Neural progenitor cell (in vitro differentiated cells): ENCODE measurements at regions not wholly inside any gene's neighbourhood (a gene's known extent, or its start where the extent isn't known, plus 50 kb on each side); places are given as distances from the start of the nearest gene placed in this dataset.

Experiments
- DNase-seq: peaks from one replicate; pipeline ENCODE4 v3.0.0-alpha.2; 2016; ENCODE audit warnings: low spot score
- H2AFZ ChIP-seq: fragments of 200-600 bp; sonication (generic); replicated peaks from 2 replicates; pipeline ENCODE4 v1.6.1; 2016; ENCODE audit warnings: antibody characterized with exemption
- H3F3A ChIP-seq: fragments of 200-600 bp; sonication (generic); 2 replicates; pipeline ENCODE4 v1.6.1; 2016; ENCODE audit warnings: antibody characterized with exemption, low read depth
- H3K27ac ChIP-seq: fragments of 200-600 bp; sonication (generic); 2 replicates; pipeline ENCODE4 v1.5.1; 2016; ENCODE audit warnings: mild to moderate bottlenecking
- H3K27me3 ChIP-seq: fragments of 200-600 bp; sonication (generic); 2 replicates; pipeline ENCODE4 v1.6.1; 2016; ENCODE audit warnings: mild to moderate bottlenecking, moderate library complexity
- H3K36me3 ChIP-seq: fragments of 200-600 bp; sonication (generic); 2 replicates; pipeline ENCODE4 v1.5.1; 2016
- H3K4me1 ChIP-seq: fragments of 200-600 bp; sonication (generic); 2 replicates; pipeline ENCODE4 v1.6.1; 2016; ENCODE audit warnings: mixed run types
- H3K4me2 ChIP-seq: fragments of 200-600 bp; sonication (generic); 2 replicates; pipeline ENCODE4 v1.6.1; 2016
- H3K4me3 ChIP-seq: fragments of 200-600 bp; sonication (generic); 2 replicates; pipeline ENCODE4 v1.5.1; 2016
- H3K79me2 ChIP-seq: fragments of 200-600 bp; sonication (generic); 2 replicates; pipeline ENCODE4 v1.6.1; 2016; ENCODE audit warnings: low read depth
- H3K9ac ChIP-seq: fragments of 200-600 bp; sonication (generic); 2 replicates; pipeline ENCODE4 v1.6.1; 2016
- H3K9me3 ChIP-seq: fragments of 200-600 bp; sonication (generic); 2 replicates; pipeline ENCODE4 v1.5.1; 2016; ENCODE audit warnings: low read depth
- H4K20me1 ChIP-seq: fragments of 200-600 bp; sonication (generic); 2 replicates; pipeline ENCODE4 v1.6.1; 2016; ENCODE audit warnings: low read depth
- H3K27ac Mint-ChIP-seq: 3 replicates; pipeline ENCODE4 v1.8.0; 2021; ENCODE audit warnings: mixed read lengths
- H3K27me3 Mint-ChIP-seq: 2 replicates; pipeline ENCODE4 v1.8.0; 2022; ENCODE audit warnings: low read depth, mild to moderate bottlenecking, inconsistent platforms, moderate library complexity, mixed read lengths; ENCODE audit not compliant: insufficient read depth
- H3K36me3 Mint-ChIP-seq: 3 replicates; pipeline ENCODE4 v1.8.0; 2021; ENCODE audit warnings: mixed read lengths
- H3K4me1 Mint-ChIP-seq: 3 replicates; pipeline ENCODE4 v1.8.0; 2021; ENCODE audit warnings: mixed read lengths
- H3K4me3 Mint-ChIP-seq: 3 replicates; pipeline ENCODE4 v1.8.0; 2021; ENCODE audit warnings: mild to moderate bottlenecking, moderate library complexity, mixed read lengths
- H3K9me3 Mint-ChIP-seq: 3 replicates; pipeline ENCODE4 v1.8.0; 2020; ENCODE audit warnings: mixed read lengths
- CTCF ChIP-seq: fragments of 200-600 bp; sonication (generic); IDR thresholded peaks from 2 replicates; pipeline ENCODE4 v1.5.1; 2017; ENCODE audit warnings: antibody characterized with exemption, mild to moderate bottlenecking
- EZH2 ChIP-seq: fragments of 200-600 bp; sonication (generic); IDR thresholded peaks from 2 replicates; pipeline ENCODE4 v1.6.1; 2017; ENCODE audit warnings: antibody characterized with exemption, mild to moderate bottlenecking, moderate library complexity
- EZH2phosphoT487 ChIP-seq: fragments of 200-600 bp; sonication (generic); IDR thresholded peaks from 2 replicates; pipeline ENCODE4 v1.6.1; 2017; ENCODE audit warnings: antibody characterized with exemption

DNA sequence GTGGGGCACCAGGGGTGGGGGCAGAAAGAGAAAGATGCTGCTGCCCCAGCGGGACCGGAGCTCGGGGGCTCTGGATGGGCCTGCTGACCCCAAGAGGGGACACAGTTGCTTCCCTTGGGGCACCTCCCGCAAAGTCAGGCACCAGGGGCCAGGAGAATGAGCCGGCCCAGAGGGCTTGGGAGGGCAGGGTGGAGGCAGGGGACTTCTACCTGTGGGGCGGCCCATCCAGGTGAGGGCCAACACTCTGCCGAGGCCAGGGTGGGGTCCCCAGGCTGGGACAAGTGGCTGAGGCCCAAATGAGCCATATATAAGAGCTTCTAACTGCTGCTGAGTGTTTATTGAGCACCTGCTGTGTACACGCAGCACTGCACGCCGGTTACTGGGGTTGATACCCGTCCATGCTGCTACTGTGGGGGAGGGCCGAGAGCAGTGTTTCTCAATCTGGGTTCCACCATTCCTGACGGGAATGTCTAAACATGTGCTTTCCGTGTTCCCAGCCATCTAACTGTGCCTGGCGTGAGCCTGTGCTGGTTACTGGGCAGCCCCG is 211.7 kb upstream of the GSE1 start:
- H3K4me3 Mint-ChIP-seq: no peak overlapping the region
- H3K27me3 ChIP-seq: no peaks in the 10 kb centered on the region
- no peaks in the 10 kb centered on the region for H3K79me2 ChIP-seq
- no peaks in the 10 kb centered on the region for H3K36me3 Mint-ChIP-seq
- no peak overlapping the region for H3K27ac ChIP-seq
- no peak overlapping the region for H3K4me2 ChIP-seq
- H3K9ac ChIP-seq: no peak overlapping the region
- H3K4me3 ChIP-seq: no peak overlapping the region
- peaks cover 7% of the 10 kb centered on the region for H3K4me1 ChIP-seq
- DNase-seq: no peak
- TF ChIP-seq EZH2phosphoT487: no peak
- no peak for TF ChIP-seq CTCF
- peaks cover 10% of the 10 kb centered on the region for H3K27me3 Mint-ChIP-seq
- no peaks in the 10 kb centered on the region for H3K9me3 Mint-ChIP-seq
- no peak overlapping the region for H2AFZ ChIP-seq
- no peaks in the 10 kb centered on the region for H3K36me3 ChIP-seq
- no peaks in the 10 kb centered on the region for H3K9me3 ChIP-seq
- peaks cover 12% of the 10 kb centered on the region for H3K4me1 Mint-ChIP-seq
- H3F3A ChIP-seq: peaks cover 21% of the 10 kb centered on the region
- H3K27ac Mint-ChIP-seq: no peak overlapping the region
- H4K20me1 ChIP-seq: no peaks in the 10 kb centered on the region

- H3K36me3 ChIP-seq: no peaks in the 10 kb centered on the region
- peak overlapping the region; percentile 30 for H3K27ac Mint-ChIP-seq
- H3K9me3 ChIP-seq: no peaks in the 10 kb centered on the region
- no peak overlapping the region for H2AFZ ChIP-seq
- peaks cover 6% of the 10 kb centered on the region for H3K4me1 Mint-ChIP-seq
- no peak overlapping the region for H3K27ac ChIP-seq
- no peaks in the 10 kb centered on the region for H3K9me3 Mint-ChIP-seq
- H3K4me3 ChIP-seq: no peak overlapping the region
- H3K79me2 ChIP-seq: no peaks in the 10 kb centered on the region
- H3K4me2 ChIP-seq: no peak overlapping the region
- no peak overlapping the region for H3K9ac ChIP-seq
- H3K4me3 Mint-ChIP-seq: peak overlapping the region; percentile 30
- H3K36me3 Mint-ChIP-seq: no peaks in the 10 kb centered on the region
- H3K4me1 ChIP-seq: peaks cover 7% of the 10 kb centered on the region
- H3F3A ChIP-seq: peaks cover 21% of the 10 kb centered on the region
- DNase-seq: no peak
- peaks cover 8% of the 10 kb centered on the region for H3K27me3 Mint-ChIP-seq
- H3K27me3 ChIP-seq: no peaks in the 10 kb centered on the region
- TF ChIP-seq EZH2phosphoT487 (no peak), CTCF (no peak), EZH2 (no peak)
- H4K20me1 ChIP-seq: no peaks in the 10 kb centered on the region
Observed at GRCh38 chr16:85401917-85402766, 211.0 kb upstream of the GSE1 start.

GRCh38 chr16:85402910-85403692 is 210.0 kb upstream of the GSE1 start:
- no peak overlapping the region for H3K4me2 ChIP-seq
- no peak for DNase-seq
- H3K36me3 Mint-ChIP-seq: no peaks in the 10 kb centered on the region

More at GRCh38 chr16:85402910-85403692, 210.0 kb upstream of the GSE1 start:
- TF ChIP-seq EZH2 (no peak), EZH2phosphoT487 (no peak), CTCF (no peak)
- Histone ChIP-seq H3K9ac (no peak overlapping the region), H2AFZ (no peak overlapping the region), H4K20me1 (no peaks in the 10 kb centered on the region), H3F3A (peaks cover 21% of the 10 kb centered on the region), H3K4me3 (no peak overlapping the region), H3K36me3 (no peaks in the 10 kb centered on the region), H3K9me3 (no peaks in the 10 kb centered on the region), H3K27me3 (no peaks in the 10 kb centered on the region), H3K4me1 (peaks cover 3% of the 10 kb centered on the region), H3K27ac (no peak overlapping the region), H3K79me2 (no peaks in the 10 kb centered on the region)
- Mint-ChIP-seq H3K9me3 (no peaks in the 10 kb centered on the region), H3K27me3 (peaks cover 6% of the 10 kb centered on the region), H3K4me1 (peaks cover 6% of the 10 kb centered on the region), H3K27ac (peak overlapping the region; percentile 21), H3K4me3 (no peak overlapping the region)
